ENCODE measurements at regions not wholly inside any gene's neighbourhood (a gene's known extent, or its start where the extent isn't known, plus 50 kb on each side); places are given as distances from the start of the nearest gene placed in this dataset.
"Not testable (repeated sequence)": the region's sequence is repeated elsewhere in the genome, so short reads cannot be mapped to it uniquely, and the experiment has no call there.

DNA sequence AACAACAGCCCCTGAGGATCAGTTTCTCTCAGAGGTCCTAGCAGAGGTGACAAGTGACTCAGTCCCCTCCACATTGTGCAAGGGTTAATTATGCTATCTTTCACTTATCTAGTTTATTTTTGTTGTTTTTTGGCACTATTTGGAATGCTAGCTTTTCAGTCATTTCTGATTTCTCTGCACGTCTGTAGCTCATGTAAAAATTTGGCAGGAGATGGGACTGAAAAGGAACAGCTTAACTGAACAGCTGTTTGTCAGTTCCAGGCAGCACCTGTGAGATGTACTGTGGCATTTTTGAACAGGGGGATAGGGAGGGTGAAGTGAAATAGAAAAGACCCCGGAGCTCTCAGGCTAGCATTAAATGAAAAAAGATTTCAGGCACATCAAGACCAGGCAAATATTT is 313.5 kb downstream of the SUCLA2 start:
- in situ Hi-C loops (cut with HindIII; ENCODE audit: low pct_ligation_motif_present, low sequenced_read_pairs) = no loop called here
- no peaks in the 10 kb centered on the region for H3K36me3 ChIP-seq (replicated peaks)
- H3K27ac ChIP-seq = no peak overlapping the region
- no peaks in the 10 kb centered on the region for H3K27me3 ChIP-seq (replicated peaks)
- DNase-seq = no peak
- TF ChIP-seq, protein P1, sequence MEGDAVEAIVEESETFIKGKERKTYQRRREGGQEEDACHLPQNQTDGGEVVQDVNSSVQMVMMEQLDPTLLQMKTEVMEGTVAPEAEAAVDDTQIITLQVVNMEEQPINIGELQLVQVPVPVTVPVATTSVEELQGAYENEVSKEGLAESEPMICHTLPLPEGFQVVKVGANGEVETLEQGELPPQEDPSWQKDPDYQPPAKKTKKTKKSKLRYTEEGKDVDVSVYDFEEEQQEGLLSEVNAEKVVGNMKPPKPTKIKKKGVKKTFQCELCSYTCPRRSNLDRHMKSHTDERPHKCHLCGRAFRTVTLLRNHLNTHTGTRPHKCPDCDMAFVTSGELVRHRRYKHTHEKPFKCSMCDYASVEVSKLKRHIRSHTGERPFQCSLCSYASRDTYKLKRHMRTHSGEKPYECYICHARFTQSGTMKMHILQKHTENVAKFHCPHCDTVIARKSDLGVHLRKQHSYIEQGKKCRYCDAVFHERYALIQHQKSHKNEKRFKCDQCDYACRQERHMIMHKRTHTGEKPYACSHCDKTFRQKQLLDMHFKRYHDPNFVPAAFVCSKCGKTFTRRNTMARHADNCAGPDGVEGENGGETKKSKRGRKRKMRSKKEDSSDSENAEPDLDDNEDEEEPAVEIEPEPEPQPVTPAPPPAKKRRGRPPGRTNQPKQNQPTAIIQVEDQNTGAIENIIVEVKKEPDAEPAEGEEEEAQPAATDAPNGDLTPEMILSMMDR (IDR thresholded peaks at IDR 0.05; ENCODE audit: low read depth, low read length, missing control alignments) = no peak
- no peak overlapping the region for H3K4me3 ChIP-seq (ENCODE audit: low read depth, low read length)

DNA sequence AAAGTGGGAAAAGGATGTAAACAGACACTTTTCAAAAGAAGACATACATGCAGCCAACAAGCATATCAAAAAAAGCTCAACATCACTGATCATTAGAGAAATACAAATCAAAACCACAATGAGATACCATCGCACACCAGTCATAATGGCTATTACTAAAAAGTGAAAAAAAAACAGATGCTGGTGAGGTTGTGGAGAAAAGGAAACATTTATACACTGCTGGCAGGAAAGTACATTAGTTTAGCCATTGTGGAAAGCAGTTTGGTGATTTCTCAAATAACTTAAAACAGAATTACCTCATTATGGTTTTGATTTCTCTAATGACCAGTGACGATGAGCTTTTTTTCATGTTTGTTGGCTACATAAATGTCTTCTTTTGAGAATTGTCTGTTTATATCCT is 315.9 kb downstream of the SUCLA2 start:
- DNase-seq; H3K36me3 ChIP-seq (replicated peaks); in situ Hi-C loops (cut with HindIII; ENCODE audit: low pct_ligation_motif_present, low sequenced_read_pairs): not testable (repeated sequence)

DNA sequence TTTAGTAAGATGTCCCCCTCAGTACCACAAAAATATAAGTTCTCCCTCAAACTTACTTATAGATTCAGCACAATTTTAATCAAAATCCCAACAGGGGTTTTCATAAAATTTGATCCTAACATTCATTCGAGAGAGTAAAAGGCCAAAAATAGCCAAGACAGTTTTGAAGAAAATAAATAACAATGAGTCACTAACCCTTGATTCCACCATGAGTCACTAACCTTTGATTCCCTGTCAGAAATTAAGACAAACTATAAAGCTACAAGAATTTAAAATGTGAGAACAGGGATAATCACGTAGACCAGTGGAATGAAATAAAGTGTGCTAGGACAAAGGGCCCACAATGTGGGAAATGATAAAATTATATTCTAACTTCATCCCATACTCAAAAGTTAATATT is 320.3 kb downstream of the SUCLA2 start:
- TF ChIP-seq, protein P1 (IDR thresholded peaks at IDR 0.05; ENCODE audit: low read depth, low read length, missing control alignments) = no peak
- H3K4me3 ChIP-seq (ENCODE audit: low read depth, low read length) = no peak overlapping the region
- no peak for DNase-seq
- no peaks in the 10 kb centered on the region for H3K27me3 ChIP-seq (replicated peaks)
- in situ Hi-C loops (cut with HindIII; ENCODE audit: low pct_ligation_motif_present, low sequenced_read_pairs) = no loop called here
- no peaks in the 10 kb centered on the region for H3K36me3 ChIP-seq (replicated peaks)
- peak overlapping the region; percentile 24 for H3K27ac ChIP-seq

More for the DNA sequence above, 315.9 kb downstream of the SUCLA2 start:
- H3K27ac ChIP-seq; H3K27me3 ChIP-seq (replicated peaks); H3K4me3 ChIP-seq (ENCODE audit: low read depth, low read length): not testable (repeated sequence)

DNA sequence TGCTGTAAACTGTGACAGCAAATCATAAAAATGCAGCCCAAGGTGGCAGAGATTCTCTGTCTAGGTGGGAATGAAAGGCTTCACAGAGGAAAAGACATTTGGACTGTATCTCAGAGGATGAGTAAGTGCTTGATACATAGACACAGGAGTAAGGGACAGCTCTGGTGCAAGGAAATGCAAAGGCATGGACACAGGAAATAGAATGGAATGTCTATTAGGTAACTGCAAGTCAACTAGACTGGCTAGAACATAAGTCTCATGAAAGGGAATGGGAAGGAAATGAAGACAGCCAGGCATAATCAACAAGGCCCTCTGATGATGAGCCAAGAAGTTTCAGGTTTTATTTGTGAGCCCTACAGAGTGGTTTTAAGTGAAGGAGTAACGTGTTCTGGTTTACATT is 321.7 kb downstream of the SUCLA2 start:
- no peaks in the 10 kb centered on the region for H3K27me3 ChIP-seq (replicated peaks)
- H3K36me3 ChIP-seq (replicated peaks) = no peaks in the 10 kb centered on the region
- H3K27ac ChIP-seq = peak overlapping the region; percentile 33
- H3K4me3 ChIP-seq (ENCODE audit: low read depth, low read length) = no peak overlapping the region
- TF ChIP-seq, protein P1 (IDR thresholded peaks at IDR 0.05; ENCODE audit: low read depth, low read length, missing control alignments) = no peak
- in situ Hi-C loops (cut with HindIII; ENCODE audit: low pct_ligation_motif_present, low sequenced_read_pairs) = no loop called here
- DNase-seq = peak; percentile 65

DNA sequence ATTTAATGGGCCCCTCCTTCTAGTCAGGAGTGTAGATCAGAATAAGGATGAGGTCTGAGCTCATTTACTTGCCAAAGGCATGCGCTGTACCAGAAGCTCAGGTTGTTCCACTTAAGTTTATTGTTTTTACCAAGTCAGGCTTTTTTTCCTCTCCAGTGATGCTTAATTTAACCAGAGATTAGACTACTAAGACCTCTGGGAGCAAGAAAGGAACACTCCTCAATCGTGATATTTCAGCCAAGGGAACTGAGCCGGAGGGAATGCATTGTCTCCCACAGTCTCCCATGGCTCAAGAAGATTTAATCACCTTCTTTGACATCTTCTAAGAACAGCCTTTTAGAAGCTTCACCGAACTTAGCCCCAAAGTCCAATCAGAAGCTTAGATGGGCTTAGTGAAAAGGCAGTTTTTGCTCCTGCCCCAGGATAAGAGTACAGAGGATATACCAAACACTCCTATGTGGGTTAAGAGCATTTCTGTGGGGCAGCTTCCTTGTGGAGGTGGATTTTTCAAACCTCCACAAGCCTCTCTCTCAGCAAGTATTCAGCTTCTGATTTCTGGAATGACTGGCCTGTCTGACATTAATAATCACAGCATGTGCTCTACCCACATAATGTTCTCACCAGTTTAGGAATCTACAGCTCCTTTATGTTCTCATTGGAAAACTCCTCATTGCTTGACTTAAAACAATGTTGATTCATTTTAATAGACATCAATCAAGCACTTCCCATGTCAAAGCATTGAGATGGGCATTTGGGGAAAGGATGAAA is 322.7 kb downstream of the SUCLA2 start:
- in situ Hi-C loops (cut with HindIII; ENCODE audit: low pct_ligation_motif_present, low sequenced_read_pairs) = no loop called here
- peak overlapping the region; percentile 33 for H3K27ac ChIP-seq

DNA sequence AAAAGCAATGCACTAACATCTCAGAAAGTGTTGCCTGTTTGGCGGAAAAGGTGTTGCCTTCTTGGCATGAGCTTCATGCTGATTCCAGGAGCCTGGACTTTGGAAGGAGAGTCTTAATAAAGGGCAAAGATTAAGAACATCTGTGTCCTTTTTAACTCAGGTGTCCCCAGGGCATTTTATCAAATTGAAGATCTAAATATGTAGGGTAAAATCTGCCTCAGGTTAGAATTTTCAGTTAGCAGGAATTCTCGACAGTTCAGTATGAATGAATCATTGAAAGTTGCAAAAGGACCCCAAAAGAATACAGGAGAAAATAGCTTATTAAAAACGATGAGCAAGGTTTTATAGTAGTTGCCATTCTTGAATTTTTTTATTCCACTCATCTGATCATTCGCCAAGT is 325.2 kb downstream of the SUCLA2 start:
- H3K27ac ChIP-seq = no peak overlapping the region
- no peak overlapping the region for H3K4me3 ChIP-seq (ENCODE audit: low read depth, low read length)
- H3K27me3 ChIP-seq (replicated peaks) = no peaks in the 10 kb centered on the region
- H3K36me3 ChIP-seq (replicated peaks) = no peaks in the 10 kb centered on the region
- TF ChIP-seq, protein P1 (IDR thresholded peaks at IDR 0.05; ENCODE audit: low read depth, low read length, missing control alignments) = no peak
- in situ Hi-C loops (cut with HindIII; ENCODE audit: low pct_ligation_motif_present, low sequenced_read_pairs) = no loop called here
- DNase-seq = no peak

More for the DNA sequence above, 322.7 kb downstream of the SUCLA2 start:
- Histone ChIP-seq H3K4me3 (ENCODE audit: low read depth, low read length) (no peak overlapping the region), H3K36me3 (replicated peaks) (no peaks in the 10 kb centered on the region), H3K27me3 (replicated peaks) (no peaks in the 10 kb centered on the region)
- DNase-seq = peak; percentile 29
- TF ChIP-seq, protein P1 (IDR thresholded peaks at IDR 0.05; ENCODE audit: low read depth, low read length, missing control alignments) = no peak
